Naive thymus-derived CD8-positive, alpha-beta T cell (primary cell): ENCODE measurements at regions not wholly inside any gene's neighbourhood (a gene's known extent, or its start where the extent isn't known, plus 50 kb on each side); places are given as distances from the start of the nearest gene placed in this dataset.

Experiments used
- ATAC-seq, 2 donors: fragments of 150-1000 bp; cut with Tn5 transposase in 1 of 2; sonication (Bioruptor Pico), chemical (Tn5 transposase) in 1 of 2; 1 replicate in 1 of 2; 2 replicates in 1 of 2; pipeline ENCODE4 v1.10.0; 2021; ENCODE audit warnings: mild to moderate bottlenecking in 2 of 2, moderate library complexity in 2 of 2
- POLR2A ChIA-PET: fragments of 350-600 bp; sonication (Branson Sonifier 250); formaldehyde crosslinking; loops from one replicate; lab custom pipeline; 2021; ENCODE audit warnings: antibody characterized with exemption; lab: Charles Lee
- DNase-seq, 10 donors: peaks; one replicate each; pipeline versions ENCODE4 v3.0.0 to v3.0.0-alpha.2; 2020 to 2022
- H3K27ac Mint-ChIP-seq, 10 donors: one replicate each; pipeline ENCODE4 v1.8.0; 2020 to 2022; ENCODE audit warnings: mild to moderate bottlenecking in 10 of 10, mixed read lengths in 10 of 10, moderate library complexity in 4 of 10, inconsistent platforms in 1 of 10
- H3K27me3 Mint-ChIP-seq, 5 donors: one replicate each; pipeline ENCODE4 v1.8.0; 2021 to 2022; ENCODE audit warnings: mixed read lengths in 5 of 5
- H3K36me3 Mint-ChIP-seq, 3 donors: one replicate each; pipeline ENCODE4 v1.8.0; 2020 to 2022; ENCODE audit warnings: mixed read lengths in 3 of 3, mild to moderate bottlenecking in 2 of 3, inconsistent platforms in 1 of 3
- H3K4me1 Mint-ChIP-seq, 4 donors: one replicate each; pipeline ENCODE4 v1.8.0; 2021 to 2022; ENCODE audit warnings: mixed read lengths in 4 of 4
- H3K4me3 Mint-ChIP-seq, 10 donors: one replicate each; pipeline ENCODE4 v1.8.0; 2020 to 2022; ENCODE audit warnings: mild to moderate bottlenecking in 10 of 10, mixed read lengths in 10 of 10, moderate library complexity in 6 of 10, inconsistent platforms in 1 of 10
- H3K9me3 Mint-ChIP-seq, 9 donors: one replicate each; pipeline ENCODE4 v1.8.0; 2020 to 2022; ENCODE audit warnings: mixed read lengths in 9 of 9, mild to moderate bottlenecking in 3 of 9, inconsistent platforms in 1 of 9, moderate library complexity in 1 of 9

DNA sequence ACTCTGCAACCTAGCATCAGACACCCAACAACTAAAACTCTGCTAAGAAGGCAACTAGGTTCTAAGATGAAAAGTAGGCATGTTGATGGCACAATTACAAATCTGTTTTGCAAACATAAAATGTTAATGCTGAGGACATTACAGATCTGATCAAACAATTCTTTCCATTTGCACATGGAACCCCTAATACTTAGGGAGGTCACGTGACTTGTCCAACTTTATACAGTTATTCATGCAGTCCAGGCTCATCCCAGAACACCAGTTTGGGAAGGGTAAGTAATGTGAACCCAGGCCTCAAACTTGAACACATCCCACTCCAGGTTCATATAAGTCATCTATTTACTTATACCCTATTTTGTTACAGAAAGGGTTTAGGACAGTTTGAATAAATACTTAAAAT lies 247.2 kb downstream of the HACE1 start:
- H3K27ac Mint-ChIP-seq, result no peak overlapping the region

DNA sequence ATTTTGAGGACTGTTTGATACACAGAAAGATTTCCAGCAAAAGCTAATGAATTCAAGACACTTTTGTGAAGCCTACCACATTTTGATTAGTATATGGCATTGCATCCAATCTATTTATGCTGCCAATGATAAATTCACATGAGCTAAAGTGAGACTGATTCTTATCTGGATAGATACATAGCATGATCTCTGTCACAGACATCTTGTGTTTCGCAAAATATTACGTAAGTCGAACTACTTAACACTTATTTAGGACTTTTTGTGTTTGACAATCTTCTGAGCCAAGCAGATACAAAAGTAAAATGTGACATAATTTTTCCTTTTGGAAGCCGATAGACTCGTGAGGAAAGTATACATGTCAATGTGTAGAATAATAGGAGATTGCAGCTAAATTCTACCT lies 251.6 kb downstream of the HACE1 start:
- ATAC-seq (no peak), DNase-seq (no peak)
- no peaks in the 10 kb centered on the region for H3K4me1 Mint-ChIP-seq
- H3K27ac Mint-ChIP-seq, result no peak overlapping the region
- no peak overlapping the region for H3K4me3 Mint-ChIP-seq
- H3K36me3 Mint-ChIP-seq, result no peaks in the 10 kb centered on the region
- H3K9me3 Mint-ChIP-seq, result no peaks in the 10 kb centered on the region
- POLR2A ChIA-PET, result no interaction called here
- H3K27me3 Mint-ChIP-seq, result peaks cover 0 to 8% (median 0%) of the 10 kb centered on the region in 5 donors

More for the DNA sequence above, 247.2 kb downstream of the HACE1 start:
- peaks cover 0 to 9% (median 0%) of the 10 kb centered on the region in 5 donors for H3K27me3 Mint-ChIP-seq
- no peaks in the 10 kb centered on the region for H3K4me1 Mint-ChIP-seq
- ATAC-seq, result no peak
- DNase-seq, result no peak
- H3K4me3 Mint-ChIP-seq, result no peak overlapping the region
- no peaks in the 10 kb centered on the region for H3K9me3 Mint-ChIP-seq
- H3K36me3 Mint-ChIP-seq, result no peaks in the 10 kb centered on the region
- POLR2A ChIA-PET, result no interaction called here

DNA sequence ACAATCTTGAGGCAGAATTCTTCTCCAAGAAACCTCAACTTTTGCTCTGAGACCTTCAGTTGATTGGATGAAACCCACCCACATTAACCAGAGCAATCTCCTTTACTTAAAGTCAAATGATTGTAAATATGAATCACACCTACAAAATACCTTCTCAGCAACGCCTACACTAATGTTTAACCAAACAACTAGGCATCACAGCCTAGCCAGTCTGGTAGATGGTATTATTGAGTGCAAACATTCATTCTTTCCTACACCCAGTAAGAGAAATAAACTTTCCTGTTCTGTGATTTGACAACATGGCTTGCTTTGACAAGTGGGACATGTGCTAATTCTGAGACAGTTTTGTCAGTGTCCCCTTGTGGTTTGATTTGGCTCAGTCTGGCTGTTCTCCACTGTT lies 252.2 kb downstream of the HACE1 start:
- Mint-ChIP-seq H3K27me3 (peaks cover 0 to 8% (median 0%) of the 10 kb centered on the region in 5 donors), H3K9me3 (no peaks in the 10 kb centered on the region), H3K4me1 (no peaks in the 10 kb centered on the region), H3K36me3 (no peaks in the 10 kb centered on the region), H3K4me3 (no peak overlapping the region), H3K27ac (no peak overlapping the region)
- no peak for ATAC-seq
- POLR2A ChIA-PET, result no interaction called here
- DNase-seq, result no peak

DNA sequence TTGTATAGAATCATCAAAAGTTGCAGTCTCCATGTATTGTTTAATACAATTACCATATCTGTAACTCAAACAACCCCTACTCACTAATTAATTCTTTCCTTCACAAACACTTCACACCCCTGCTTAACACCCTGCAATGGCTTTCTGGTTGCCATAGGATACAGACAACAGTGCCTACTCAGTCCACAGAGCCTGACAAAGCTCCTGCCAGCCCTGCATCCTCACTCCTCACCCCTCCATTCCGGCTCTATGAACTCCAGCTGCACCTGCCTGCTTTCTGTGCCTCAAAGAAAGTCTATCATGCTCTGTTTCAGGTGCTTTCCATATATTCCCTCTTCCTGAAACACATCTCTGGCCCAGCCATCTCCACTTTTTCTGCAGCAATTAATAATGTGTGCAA lies 253.4 kb downstream of the HACE1 start:
- no peak overlapping the region for H3K4me3 Mint-ChIP-seq
- no peaks in the 10 kb centered on the region for H3K4me1 Mint-ChIP-seq
- no peak for ATAC-seq
- H3K27me3 Mint-ChIP-seq, result peaks cover 0 to 8% (median 0%) of the 10 kb centered on the region in 5 donors
- H3K36me3 Mint-ChIP-seq, result no peaks in the 10 kb centered on the region
- DNase-seq, result no peak
- no peaks in the 10 kb centered on the region for H3K9me3 Mint-ChIP-seq
- POLR2A ChIA-PET, result no interaction called here
- no peak overlapping the region for H3K27ac Mint-ChIP-seq

DNA sequence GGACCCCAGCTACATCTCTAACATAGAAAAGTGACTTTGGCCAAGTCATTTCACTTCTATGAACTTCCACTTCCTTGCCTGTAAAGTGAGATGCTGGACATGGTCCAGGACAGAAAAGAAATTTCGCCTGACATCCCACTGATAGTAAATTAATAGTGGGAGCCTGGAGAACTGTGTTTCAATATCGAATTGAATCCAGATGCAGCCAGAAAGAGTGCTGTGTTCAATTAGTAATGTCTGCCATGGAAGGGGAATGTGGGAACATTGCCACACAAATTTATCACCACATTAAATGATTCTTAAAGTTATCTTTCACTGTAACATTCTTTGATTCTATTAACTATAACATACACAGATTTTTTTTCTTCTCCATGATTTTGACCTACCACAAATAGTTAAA lies 255.0 kb downstream of the HACE1 start:
- Mint-ChIP-seq H3K4me1 (no peaks in the 10 kb centered on the region), H3K27ac (no peak overlapping the region), H3K4me3 (no peak overlapping the region), H3K36me3 (no peaks in the 10 kb centered on the region), H3K27me3 (peaks cover 0 to 8% (median 0%) of the 10 kb centered on the region in 5 donors), H3K9me3 (no peaks in the 10 kb centered on the region)
- POLR2A ChIA-PET, result no interaction called here
- DNase-seq, result no peak
- ATAC-seq, result no peak

DNA sequence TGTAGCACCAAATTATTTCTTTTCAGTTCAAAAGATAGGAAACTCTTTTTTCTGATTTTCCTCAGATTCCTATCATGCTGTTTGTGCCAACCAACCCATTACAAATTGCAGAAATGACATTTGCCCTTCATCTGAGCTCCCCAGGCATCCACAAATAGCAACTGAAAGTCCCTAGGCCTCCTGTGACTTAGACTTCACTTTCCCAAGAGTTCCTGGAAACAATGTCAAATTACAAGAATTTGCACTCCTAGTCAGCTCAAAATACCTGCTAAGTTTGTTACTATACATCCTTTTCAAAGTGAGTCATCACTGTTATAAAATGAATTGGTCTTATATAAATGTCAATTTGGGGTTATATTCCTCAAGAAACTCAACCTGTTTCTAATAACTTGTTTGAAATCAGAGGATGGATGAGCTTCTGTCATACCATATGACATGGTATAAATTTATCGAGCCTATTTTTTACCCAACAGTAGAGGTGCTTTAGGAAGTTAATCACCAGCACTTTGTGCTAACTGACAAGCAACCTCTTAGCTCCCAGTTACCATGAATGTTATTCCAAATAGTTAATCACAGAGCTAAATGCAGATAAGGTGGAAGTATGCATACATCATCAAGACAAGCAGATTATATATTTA lies 256.5 kb downstream of the HACE1 start:
- Mint-ChIP-seq H3K4me1 (no peaks in the 10 kb centered on the region), H3K27ac (no peak overlapping the region), H3K27me3 (peaks cover 0 to 4% (median 0%) of the 10 kb centered on the region in 5 donors), H3K36me3 (no peaks in the 10 kb centered on the region), H3K9me3 (no peaks in the 10 kb centered on the region), H3K4me3 (no peak overlapping the region)
- no peak for ATAC-seq
- DNase-seq, result no peak
- POLR2A ChIA-PET, result no interaction called here

DNA sequence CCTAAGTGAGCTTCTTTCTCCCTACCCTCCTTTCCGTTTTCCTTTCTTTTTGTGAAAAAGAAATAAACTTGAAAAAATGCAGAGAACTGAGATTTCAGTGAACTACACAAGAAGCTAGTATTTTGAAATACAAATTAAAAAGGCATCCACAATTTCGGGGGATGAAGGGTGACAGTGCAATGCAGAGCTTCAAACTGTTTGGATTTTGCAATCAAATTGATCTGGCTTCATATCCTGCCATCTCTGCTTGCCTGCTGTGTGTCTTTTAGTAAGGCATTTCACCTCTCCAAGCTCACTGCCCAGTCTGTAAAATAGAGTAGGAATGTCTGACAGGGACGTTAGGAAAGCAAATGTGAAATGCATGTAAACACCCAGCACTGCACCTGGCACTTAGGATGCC lies 258.0 kb downstream of the HACE1 start:
- Mint-ChIP-seq H3K9me3 (no peaks in the 10 kb centered on the region), H3K27me3 (peaks cover 0 to 4% (median 1%) of the 10 kb centered on the region in 5 donors), H3K4me3 (no peak overlapping the region), H3K27ac (no peak overlapping the region), H3K36me3 (no peaks in the 10 kb centered on the region), H3K4me1 (no peaks in the 10 kb centered on the region)
- DNase-seq (no peak), ATAC-seq (no peak)
- POLR2A ChIA-PET, result no interaction called here

DNA sequence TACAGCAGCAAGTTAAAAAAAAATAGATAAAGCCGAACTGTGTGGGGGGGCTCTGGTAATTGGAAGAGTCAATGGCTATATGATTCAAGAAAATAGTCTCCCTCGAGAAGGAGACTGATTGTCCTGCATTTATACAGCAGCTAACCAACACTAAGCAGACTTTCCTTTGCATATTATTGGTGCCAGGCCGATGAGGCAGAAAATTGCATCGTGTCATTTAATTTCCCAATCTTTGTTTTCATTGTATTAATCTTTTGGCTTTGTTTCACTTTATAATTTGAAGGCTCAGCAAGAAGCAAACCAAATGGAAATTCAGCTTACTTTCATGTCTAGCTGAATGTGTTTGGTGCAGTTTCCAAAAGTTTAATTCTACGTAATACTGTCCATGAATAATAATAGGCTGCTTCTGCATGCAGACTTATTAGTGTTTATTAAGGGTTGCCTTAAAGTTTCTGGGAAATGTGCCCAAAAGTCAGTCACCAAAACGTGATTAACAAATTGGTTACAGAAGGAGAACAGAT lies 258.5 kb downstream of the HACE1 start:
- Mint-ChIP-seq H3K4me3 (no peak overlapping the region), H3K36me3 (no peaks in the 10 kb centered on the region), H3K27me3 (peaks cover 1 to 10% (median 5%) of the 10 kb centered on the region in 5 donors), H3K4me1 (no peaks in the 10 kb centered on the region), H3K9me3 (peaks cover 0 to 5% (median 0%) of the 10 kb centered on the region in 9 donors), H3K27ac (no peak overlapping the region)
- POLR2A ChIA-PET, result no interaction called here
- no peak for ATAC-seq
- no peak for DNase-seq

DNA sequence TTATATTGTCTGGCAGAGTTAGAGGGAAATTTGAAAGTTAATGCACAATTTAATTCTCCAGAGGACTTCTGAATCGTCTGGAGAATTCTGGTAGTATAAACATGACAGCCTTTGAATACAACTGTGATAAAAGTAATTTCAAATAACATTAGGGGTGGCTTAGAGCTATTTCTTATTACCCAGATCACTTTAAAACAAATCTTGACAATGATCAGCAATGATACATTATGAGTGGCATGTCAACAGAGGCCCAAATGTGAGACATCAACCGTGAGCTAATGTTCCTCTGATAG lies 259.1 kb downstream of the HACE1 start:
- DNase-seq, result no peak
- no peak for ATAC-seq
- peaks cover 2 to 16% (median 7%) of the 10 kb centered on the region in 5 donors for H3K27me3 Mint-ChIP-seq
- no peaks in the 10 kb centered on the region for H3K4me1 Mint-ChIP-seq
- no peak overlapping the region for H3K4me3 Mint-ChIP-seq
- peaks cover 0 to 6% (median 0%) of the 10 kb centered on the region in 9 donors for H3K9me3 Mint-ChIP-seq
- POLR2A ChIA-PET, result no interaction called here
- H3K27ac Mint-ChIP-seq, result no peak overlapping the region
- no peaks in the 10 kb centered on the region for H3K36me3 Mint-ChIP-seq

DNA sequence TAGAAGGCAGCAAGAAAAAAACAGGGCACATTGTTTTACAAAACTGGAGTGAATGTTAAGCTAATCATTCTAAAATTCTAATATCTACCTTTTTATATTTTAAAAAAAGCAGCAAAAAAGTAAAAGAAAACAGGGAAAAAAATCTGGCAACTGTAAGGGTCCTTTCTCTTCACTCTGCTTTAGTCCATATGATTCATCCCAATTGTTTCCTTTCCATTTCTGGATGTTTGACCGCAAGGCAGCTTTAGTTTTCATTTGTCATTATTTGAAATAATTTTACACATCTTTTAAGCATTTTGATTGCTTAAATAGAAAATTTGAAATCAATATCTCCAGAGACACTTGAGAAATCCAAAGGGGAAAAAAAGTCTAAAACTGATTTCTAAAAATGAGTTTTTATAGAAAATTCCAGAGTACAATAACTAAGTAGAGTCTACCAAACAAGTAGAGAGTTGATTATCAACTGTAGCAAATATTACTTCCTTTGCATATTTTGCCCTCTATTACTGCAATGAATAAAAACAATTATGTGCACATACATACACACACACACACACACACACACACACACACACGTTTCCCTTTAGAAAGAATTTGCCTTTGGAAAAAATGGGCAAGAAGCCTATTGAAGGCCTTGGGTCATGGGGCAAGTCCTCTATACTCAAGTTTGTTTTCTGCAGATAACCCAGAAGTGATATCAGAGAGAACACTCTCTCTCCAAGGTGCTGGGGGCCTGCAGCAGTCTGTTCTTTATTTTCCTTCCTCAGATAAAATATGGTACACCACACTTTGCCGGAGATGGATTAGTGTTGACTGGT lies 259.7 kb downstream of the HACE1 start:
- no peak for DNase-seq
- POLR2A ChIA-PET, result no interaction called here

DNA sequence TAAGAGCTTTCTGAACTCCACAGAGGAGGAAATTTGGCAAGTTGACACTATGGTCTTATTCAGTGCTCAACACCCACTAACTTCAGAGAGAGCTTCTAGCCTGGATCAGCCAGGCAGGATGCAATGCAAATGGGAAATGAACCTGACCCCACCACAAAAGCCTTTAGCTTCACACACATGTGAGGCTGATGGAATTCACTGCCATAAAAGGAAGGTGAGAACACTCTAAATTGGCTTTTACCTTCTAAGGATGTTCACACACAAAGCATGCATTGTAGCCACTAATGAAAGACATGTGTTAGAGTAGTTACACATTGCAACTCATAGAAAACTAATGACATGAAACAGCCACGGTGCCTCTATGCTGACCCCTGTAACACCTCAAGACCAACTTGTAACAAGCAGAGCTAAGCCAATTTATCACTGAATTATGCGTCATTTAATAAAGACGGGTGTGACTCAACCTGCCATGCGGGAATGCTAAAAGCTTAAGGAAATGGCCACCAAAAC lies 262.1 kb downstream of the HACE1 start:
- DNase-seq (no peak), ATAC-seq (no peak)
- Mint-ChIP-seq H3K36me3 (no peaks in the 10 kb centered on the region), H3K4me1 (no peaks in the 10 kb centered on the region), H3K9me3 (peaks cover 0 to 6% (median 0%) of the 10 kb centered on the region in 9 donors), H3K4me3 (no peak overlapping the region), H3K27me3 (peaks cover 4 to 25% (median 10%) of the 10 kb centered on the region in 5 donors), H3K27ac (no peak overlapping the region)
- POLR2A ChIA-PET, result no interaction called here

More for the DNA sequence above, 259.7 kb downstream of the HACE1 start:
- Mint-ChIP-seq H3K27me3 (peaks cover 2 to 21% (median 10%) of the 10 kb centered on the region in 5 donors), H3K4me3 (no peak overlapping the region), H3K36me3 (no peaks in the 10 kb centered on the region), H3K9me3 (peaks cover 0 to 6% (median 0%) of the 10 kb centered on the region in 9 donors), H3K27ac (no peak overlapping the region), H3K4me1 (no peaks in the 10 kb centered on the region)
- ATAC-seq, result no peak

DNA sequence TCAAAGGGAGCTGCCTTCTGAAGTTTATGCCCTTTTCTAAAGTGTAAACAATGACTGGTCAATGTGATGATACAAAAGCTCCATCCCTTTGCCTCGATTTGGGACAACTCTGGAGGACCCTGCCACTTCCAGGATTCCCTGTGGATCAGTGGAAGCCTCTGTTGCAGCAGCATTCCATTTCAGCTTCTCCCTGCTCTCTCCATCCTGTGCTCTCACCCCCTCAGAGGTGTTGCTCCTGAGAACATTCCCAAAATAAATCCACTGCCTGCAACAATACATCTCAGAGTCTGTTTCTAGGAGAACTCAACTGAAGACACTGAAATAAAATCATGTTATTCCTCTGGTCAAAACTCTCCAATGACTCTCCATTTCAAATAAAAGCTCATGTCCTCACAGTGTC lies 263.6 kb downstream of the HACE1 start:
- Mint-ChIP-seq H3K27me3 (peaks cover 5 to 25% (median 10%) of the 10 kb centered on the region in 5 donors), H3K9me3 (peaks cover 0 to 6% (median 0%) of the 10 kb centered on the region in 9 donors), H3K4me3 (no peak overlapping the region), H3K36me3 (no peaks in the 10 kb centered on the region), H3K4me1 (no peaks in the 10 kb centered on the region), H3K27ac (no peak overlapping the region)
- POLR2A ChIA-PET, result no interaction called here
- no peak for ATAC-seq
- no peak for DNase-seq

DNA sequence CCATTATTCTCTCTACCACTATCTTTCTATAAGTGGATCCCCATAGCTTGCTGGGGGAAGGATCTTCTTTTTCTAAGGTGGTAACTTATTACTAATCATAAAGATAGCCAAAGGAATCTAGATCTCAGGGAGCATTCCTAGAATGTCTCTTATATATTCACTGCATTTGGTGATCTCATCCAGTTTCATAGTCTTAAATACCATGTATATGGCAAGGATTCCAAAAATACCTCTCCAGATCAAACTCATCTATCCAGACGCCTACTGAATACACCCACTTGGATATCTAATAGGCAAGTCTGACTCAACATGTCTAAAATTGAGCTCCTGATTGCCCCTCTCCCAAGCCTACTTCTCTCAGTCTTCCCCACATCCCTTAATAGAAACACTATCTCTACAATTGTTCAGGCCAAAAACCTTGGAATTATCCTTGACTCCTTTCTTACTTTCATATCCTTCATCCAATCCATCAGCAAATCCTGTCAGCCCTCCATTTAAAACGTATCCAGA lies 264.4 kb downstream of the HACE1 start:
- Mint-ChIP-seq H3K9me3 (peaks cover 0 to 6% (median 0%) of the 10 kb centered on the region in 9 donors), H3K27ac (no peak overlapping the region), H3K4me1 (no peaks in the 10 kb centered on the region), H3K36me3 (no peaks in the 10 kb centered on the region), H3K27me3 (peaks cover 6 to 25% (median 10%) of the 10 kb centered on the region in 5 donors), H3K4me3 (no peak overlapping the region)
- POLR2A ChIA-PET, result no interaction called here
- DNase-seq (no peak), ATAC-seq (no peak)
